Myocyte (in vitro differentiated cells): ENCODE measurements at regions not wholly inside any gene's neighbourhood (a gene's known extent, or its start where the extent isn't known, plus 50 kb on each side); places are given as distances from the start of the nearest gene placed in this dataset.
"Not testable (repeated sequence)": the region's sequence is repeated elsewhere in the genome, so short reads cannot be mapped to it uniquely, and the experiment has no call there.

ENCODE experiments used
- DNase-seq: peaks from one replicate; pipeline ENCODE4 v3.0.0-alpha.2; 2012; ENCODE audit warnings: low read depth

DNA sequence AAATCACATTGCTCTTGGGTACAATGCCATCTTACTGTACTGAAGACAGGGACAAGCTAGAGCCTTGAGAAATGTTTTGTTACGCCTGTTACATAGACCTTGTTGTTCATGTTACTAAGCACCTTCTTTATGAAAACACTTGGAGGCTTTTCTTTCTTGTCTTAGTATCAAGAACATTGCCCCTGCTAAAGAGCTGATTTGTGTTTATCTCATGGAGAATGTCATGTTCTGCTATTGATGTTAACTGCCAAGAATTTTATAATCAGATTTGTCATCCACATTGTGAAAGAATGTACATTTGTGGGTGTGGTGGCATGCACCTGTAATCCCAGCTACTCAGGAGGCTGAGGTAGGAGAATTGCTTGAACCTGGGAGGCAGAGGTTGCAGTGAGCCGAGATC, 431.3 kb upstream of the MDFIC2 start:
- DNase-seq = no peak

DNA sequence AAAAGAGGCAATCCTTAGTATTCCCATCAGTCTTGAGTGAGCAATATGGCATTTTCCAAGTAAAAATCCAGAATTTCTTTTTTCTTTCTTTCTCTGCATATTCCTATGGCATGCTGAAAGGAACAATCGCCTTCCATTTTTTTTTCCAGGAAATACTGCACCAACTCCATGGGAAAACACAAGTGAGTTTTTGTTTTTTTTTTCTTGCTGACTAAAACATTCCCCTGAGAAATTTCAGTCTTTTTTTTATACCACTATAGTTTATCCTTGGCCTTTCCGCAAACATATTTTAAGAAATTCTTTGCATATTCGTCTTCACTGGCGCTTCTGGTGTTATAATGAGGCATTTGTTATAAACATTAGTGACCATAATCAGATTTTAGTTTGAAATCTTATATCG, 429.6 kb upstream of the MDFIC2 start:
- no peak for DNase-seq

DNA sequence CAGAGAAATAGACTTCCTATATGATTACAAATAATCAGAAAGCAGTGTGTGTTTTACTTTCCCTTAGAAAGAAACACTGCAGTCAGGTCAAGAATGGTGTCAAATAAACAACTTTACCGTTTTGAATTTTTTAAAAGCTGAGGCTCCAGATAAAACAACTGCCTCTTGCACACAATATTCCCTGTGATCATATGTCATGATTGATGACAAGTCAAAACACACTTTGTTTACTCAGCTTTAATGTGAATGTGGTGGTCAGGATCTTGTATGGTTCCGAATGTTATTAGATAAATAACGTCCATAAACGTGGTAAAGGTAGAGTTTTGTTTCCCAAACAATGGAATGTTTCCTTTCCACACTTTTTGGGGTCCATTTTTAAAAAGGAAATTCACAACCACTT, 428.4 kb upstream of the MDFIC2 start:
- DNase-seq = no peak

DNA sequence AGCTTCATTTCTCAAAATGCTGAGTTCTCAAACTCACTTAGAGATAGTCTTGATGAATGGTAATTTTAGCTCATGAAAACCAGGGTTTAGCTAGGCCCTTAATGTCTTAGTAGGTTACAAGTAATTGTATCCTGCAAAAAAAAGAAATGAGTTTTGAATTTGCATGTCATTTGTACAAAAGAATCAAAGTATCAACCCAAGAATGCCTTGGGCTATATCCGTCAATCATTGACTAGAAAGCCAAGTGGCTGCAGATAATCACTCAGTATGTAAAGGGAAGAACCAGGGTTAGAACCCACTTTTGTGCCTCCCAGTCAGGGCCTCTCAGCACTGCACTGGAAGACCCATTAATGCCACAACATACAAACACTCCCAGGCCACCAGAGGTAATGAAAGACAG, 427.6 kb upstream of the MDFIC2 start:
- DNase-seq = no peak

DNA sequence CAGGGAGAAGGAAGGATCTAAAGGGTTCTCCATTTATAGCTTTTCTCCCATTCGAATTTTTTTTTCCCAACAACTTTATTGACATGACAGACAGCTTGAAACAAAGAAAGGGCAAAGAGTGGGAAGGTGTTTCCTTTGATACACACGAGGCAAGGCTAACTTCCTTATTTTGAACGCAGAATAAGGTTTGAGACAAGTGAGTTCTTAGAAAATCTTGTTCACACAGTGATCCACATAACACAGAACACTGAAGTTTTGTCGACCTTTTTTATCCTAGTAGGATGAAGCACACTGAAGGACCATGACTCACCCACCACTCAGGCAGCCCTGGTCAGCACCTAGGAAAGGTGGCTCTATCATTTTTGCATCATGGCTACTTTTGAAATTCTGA, 425.8 kb upstream of the MDFIC2 start:
- no peak for DNase-seq

DNA sequence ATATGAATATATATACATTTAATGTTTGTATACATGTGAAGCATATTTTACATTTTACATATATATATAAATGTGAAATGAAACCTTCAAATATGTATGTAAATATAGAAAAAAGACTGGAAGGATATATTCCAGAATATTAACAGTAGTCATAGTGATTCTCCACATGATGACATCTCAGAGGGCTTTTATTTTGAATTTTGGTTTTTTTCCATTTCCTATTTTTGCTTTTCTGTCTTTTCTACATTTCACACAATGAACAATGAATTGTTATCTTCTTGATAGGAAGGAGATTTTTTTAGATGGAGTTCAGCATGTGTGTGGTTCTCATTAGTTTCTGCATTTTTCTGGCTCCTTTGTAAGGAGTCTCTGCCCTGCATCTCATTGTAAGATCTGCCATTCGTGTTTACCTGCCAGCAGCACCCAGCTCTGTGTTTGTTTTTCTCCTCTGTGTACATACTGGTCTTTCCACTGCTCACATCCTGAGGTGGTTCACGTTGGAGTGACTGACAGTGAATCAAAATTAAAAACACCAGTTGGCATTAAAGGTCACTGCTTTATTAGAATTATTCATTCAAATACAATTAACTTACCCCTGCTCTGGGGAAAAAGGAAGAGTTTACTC, 425.3 kb upstream of the MDFIC2 start:
- no peak for DNase-seq

DNA sequence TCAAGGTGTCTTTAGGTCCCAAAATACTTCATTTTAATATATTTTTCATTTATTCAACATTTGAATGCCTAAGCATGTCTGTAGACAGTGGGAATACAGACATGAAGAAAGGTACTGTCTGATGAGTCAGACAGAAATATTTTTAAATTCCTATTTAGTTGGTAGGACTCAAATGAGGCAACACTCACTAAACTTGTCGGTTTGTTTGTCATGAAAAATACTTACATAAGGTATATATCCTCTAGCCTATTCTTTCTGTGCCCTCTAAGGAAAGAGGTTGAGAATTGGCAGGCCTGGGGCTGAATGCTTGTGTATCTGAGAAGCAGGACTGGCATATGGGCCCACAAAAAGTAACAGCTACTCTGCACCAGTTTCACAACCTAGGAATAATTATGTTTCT, 423.6 kb upstream of the MDFIC2 start:
- no peak for DNase-seq

DNA sequence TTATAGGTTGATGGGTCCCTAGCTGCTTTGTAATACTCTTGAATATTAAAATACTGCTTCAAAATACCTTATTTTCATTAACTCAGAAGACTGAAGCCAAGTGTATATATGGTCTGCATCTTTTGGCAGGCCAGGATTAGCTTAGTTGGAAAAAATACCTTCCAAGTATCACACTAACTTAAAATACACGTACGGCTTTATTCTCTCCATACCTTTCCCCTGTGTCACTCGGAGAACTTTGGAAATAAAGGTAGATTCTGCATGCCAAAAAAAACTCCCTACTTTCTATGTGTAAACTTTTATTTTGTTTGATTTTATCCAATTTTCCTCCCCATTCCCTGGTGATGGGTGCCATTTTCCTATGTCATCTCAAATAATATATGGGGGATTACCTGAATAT, 422.3 kb upstream of the MDFIC2 start:
- DNase-seq = no peak

DNA sequence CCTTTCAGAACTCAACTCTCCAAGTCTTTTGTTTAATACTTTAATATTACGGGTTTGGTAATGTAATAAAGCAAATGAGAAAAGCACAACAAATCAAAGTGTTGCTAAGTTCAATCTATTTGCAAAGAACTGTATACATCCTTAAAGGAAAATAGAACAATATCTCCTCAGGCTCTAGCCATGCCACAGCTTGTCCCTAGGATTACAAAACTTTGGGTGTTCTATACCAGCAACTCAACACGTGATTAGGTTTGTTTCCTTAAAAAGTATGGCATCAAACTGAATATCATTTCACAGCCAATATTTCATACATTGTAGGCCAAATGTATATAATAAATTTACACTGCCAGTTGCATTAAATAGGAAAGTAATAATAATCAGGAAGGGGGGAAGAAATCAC, 418.6 kb upstream of the MDFIC2 start:
- DNase-seq = no peak

DNA sequence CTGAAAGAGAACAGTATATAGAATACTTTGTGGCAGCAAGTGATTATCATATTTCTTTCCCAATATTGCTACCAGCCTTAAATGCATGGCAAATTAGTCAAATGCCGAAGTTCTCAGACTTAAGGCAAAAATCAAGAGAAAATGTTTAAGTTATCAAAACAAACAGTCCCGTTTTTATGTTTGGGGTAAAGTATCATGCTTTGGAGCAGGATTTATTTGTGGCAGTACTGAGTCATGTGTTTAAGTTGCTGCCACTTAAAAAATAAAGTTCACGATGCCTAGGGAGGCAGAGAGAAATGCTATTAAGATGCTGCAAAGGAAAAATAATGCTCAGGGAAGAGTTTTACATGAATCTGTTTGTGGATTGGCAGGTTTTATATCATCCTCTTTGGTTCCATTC, 417.4 kb upstream of the MDFIC2 start:
- no peak for DNase-seq

DNA sequence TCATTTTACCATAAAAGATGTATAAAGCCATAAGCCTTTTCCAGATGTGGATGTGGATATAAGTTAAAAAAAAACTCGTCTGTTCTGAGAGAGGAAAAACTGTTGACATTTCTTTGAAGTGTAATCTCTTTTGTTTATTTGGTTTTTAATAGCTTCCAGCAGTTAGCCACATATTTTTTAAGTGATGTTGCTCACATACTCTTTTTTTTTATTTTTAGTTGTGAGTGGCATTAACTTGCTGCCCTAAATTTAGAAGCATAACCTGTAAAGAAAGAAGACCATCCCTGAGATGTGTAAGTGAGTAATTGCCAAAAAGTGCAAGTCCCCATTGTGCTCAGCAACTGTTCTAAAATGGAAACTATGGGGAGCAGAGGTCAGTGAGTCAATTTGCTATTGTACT, 415.9 kb upstream of the MDFIC2 start:
- DNase-seq = peak; percentile 18

DNA sequence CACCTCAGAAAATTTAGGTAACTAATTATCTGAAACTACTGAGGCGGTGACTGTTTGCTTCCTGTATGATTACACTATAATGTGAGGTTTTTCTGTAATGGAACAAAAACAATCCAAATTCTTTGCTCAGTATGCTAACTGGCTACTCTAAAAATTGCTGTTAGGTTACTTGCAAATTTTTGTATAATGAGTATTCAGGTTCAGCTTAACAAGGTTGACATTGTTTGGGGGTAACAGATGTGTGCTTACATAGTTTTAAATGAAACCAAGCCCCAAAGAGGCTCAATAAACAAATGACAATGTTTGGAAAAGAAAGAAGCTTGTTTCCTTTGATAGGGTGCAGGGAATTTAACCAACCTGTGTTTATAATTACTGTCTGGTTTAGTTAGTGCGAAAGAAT, 414.5 kb upstream of the MDFIC2 start:
- no peak for DNase-seq

DNA sequence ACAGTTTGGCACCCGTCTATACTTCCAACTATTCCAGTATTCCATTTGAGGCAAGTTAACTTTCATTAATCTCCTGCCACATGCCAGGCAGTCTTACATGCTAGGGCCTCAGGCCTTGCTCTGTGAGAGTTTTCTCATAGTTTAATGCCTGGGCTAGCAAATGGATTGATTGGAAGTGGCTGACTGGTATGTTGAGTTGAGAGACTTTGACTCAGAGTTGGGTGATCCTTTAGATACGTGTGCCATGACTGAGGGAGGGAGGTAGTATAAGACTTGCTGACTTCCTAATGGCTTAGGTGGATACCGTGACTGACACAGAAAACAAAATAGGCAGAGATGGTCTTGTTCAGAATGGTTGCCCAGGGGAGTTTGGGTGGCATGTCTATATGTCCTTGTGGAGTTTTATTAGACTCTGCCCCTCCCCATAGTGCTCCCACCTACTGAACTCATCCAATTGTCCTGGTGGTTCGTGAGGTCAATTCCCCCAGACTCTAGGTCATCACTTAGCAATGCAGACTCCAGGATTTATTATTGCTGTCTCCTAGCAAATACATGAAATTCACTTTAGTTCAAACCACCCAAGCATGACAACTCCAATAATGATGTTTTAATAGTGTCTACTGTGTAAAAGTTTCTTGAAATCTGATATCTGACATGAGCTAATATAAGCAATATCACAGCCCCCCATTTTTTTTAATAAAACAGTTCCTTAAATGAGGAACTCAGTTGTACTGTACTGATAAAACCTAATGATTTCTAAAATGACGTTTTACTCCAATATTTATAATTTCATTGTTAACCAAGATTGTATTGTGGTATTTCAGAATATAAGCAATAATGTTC, 413.9 kb upstream of the MDFIC2 start:
- peak; percentile 8 for DNase-seq

DNA sequence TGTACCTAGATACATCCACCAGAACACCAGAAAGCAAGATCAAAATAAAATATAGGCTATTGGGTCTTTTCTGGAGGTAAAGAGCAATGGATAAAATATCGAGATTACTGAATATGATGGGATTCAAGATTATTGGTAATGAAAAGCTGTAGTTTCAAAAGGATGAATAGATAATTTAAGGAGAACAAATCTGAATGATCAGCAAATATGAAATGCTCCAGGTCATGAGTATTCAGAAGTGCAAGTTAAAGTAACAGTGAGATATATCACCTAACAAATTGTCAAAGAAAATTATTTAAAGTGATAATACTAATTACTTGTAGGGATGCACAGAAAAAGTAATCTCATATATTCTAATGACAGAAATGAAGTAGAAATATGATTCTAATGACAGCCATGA, 409.6 kb upstream of the MDFIC2 start:
- DNase-seq = no peak

DNA sequence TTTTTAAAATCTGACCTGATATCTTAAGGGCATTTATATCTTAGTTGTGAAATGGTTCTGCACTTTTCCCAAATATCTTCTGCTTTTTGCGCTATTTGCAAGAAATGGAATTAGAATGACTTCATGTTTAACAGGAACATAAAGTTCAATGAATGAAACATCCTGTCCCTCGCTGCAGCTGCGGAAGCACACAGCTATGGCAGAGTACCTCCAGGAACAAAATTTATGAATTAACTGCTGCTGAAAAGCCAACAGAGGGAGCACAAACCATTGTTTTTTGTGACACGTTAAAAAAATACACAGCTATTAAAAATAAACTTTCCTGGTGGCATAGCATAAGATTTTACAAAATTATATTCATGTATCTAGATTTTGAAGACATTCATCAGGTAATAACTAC, 404.4 kb upstream of the MDFIC2 start:
- peak; percentile 60 for DNase-seq

DNA sequence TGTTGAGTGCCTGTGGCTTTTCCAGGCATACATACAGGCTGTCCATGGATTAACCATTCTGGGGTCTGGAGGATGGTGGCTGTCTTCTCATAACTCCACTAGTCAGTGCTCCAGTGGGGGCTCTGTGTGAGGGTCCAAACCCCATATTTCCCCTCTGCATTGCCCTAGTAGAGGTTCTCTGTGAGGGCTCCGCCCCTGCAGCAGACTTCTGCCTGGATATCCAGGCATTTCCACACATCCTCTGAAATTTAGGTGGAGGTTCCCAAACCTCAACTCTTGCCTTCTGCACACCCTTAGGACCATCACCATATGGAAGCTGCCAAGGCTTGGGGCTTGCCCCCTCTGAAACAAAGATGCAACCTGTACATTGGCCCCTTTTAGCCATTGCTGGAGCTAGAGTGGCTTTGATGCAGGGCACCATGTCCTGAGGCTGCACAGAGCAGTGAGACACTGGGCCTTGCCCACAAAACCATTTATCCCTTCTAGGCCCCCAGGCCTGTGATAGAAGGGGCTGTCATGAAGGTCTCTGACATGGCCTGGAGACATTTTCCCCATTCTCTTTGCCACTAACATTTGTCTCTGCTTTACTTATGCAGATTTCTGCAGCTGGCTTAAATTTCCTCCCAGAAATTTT, 400.1 kb upstream of the MDFIC2 start:
- DNase-seq = no peak

DNA sequence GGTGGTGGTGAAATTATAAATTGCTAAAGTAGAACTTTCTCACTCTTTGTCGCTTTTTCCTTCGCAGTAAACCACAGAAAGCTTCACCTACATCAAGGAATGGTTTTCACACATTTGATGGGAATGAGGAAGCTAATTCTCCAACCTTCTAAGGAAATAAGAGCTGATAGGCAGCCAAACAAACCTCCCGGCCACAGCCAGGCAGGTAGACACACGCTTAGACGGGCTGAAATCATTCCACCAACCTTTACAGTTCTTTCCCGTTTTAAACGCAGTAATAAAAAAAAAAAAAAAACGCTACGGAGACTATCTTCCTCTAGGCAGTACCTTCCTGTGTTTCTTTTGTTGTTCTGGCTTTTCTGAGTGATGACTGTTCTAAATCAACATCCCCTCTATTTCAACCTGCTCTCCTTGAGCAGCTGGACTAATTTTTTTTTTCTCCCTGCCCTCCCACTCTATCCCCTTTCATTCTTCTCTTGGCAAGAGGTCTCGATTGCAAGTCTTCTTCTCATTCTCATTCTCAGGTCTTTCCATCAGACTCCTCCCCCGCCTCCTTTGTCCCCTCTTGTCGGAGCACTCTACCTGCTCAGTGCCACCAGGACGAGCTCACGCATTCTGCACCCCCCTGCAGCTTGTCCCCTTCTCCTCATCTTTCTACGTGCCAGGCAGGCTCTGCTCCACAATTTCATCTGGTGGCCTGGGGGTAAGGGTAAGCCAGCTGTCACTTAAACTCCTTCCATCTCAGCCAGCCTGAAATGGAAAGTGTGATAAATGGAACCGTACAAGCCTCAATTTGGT, 391.1 kb upstream of the MDFIC2 start:
- no peak for DNase-seq

DNA sequence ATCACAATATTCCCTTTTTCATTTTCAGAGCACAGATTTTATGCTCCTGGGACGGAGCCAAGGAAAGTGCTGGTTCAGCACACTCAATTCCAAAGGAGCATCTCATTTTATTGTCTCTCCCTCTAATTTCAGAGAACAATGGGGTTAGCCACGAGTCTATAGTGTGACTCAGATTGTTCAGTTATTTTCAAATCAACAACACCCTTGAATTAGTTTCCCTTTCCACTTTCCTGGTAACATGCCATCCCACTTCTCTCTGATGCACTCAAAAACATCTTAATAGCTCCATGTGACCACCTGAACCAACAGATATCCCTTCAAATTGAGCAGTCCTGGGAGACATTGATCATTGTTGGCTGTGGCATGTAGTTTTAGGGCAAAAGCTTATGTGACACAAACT, 389.7 kb upstream of the MDFIC2 start:
- no peak for DNase-seq

DNA sequence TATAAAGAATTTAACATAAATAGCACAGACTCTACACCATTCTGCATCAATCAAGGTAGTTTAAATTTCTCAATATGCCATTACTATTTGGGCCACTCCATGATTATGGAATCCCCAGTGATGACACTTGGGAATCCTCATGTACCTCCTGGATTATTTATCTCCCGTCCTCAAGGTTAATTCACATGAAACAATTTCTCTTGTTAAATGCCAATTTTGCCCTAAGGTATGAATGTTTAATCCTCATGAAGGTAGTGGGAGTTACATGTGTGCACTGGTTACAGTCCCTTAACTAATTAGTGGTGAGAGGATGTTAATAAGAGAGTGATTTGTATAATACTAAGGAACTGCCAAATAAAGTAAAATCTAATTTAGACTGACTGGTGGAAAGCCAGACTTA, 372.3 kb upstream of the MDFIC2 start:
- no peak for DNase-seq

DNA sequence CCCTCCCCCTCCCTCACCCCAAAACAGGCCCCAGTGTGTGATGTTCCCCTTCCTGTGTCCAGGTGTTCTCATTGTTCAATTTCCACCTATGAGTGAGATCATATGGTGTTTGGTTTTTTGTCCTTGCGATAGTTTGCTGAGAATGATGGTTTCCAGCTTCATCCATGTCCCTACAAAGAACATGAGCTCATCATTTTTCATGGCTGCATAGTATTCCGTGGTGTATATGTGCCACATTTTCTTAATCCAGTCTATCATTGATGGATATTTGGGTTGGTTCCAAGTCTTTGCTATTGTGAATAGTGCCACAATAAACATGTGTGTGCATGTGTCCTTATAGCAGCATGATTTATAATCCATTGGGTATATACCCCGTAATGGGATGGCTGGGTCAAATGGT, 363.4 kb upstream of the MDFIC2 start:
- DNase-seq = not testable (repeated sequence)

DNA sequence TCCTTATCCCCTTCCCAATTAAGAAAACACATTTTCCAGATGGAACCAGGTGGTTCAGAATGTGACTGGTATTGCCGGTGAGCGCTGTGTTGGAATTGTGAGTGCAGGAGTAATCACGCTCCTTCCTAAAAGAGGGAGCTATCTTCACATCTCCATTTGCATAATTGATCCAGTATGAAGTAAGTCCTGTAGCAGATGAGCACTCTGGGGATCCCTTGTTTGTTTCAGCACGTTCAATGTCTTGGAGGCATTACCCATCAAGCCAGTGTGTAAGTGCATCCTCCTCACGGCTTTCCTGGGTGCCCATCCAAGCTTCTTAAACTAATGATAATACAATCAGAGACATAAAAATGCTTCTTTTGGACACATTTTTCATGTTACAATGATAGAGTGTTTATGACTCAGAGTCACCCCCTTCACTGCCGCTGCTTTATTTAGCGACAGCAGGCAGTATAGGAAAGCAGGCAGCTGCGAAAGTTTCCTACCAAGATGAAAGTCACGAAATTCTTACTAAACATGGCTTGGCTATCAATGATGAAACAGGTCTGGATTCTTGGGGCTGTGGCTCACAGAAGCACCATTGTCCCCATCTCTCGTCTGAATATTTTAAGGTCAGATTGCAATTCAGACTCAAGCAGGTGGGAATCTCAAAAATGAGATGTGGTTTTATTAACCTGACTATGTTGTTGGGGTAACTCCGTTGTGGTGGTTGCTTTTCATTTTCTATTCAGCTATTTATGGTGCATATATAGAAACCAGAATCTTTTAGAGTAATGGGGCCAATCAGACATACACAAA, 346.3 kb upstream of the MDFIC2 start:
- peak; percentile 47 for DNase-seq
